ENCODE measurements at regions not wholly inside any gene's neighbourhood (a gene's known extent, or its start where the extent isn't known, plus 50 kb on each side); places are given as distances from the start of the nearest gene placed in this dataset.
"Not testable (repeated sequence)": the region's sequence is repeated elsewhere in the genome, so short reads cannot be mapped to it uniquely, and the experiment has no call there.

DNA sequence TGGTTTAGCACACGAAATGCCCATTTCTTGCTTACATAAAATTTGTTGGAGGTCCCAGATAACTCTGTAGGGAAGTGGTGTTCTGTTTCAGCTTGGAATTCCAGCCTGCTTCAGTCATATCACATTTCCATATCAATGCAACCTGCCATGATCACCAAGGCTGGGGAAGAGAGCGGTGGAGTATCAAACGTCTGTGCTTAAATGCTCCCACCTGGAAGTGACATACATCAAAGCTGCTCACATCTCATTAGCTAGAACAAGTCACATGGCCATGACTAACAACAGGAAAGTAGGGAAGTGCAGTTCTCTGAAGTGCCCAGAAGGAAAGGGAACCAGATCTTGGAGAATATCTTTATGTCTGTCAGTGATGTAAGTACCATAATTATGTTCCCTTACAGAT, 130.2 kb upstream of the CFAP20DC start:
- Histone ChIP-seq H3K23ac (ENCODE audit: low read depth, low read length, poor library complexity) (no peak overlapping the region), H3K4me2 (ENCODE audit: insufficient read depth, low read length, poor library complexity, severe bottlenecking) (no peak overlapping the region), H2AFZ (ENCODE audit: low read length) (no peak overlapping the region), H2BK5ac (ENCODE audit: low read length) (no peak overlapping the region), H4K91ac (ENCODE audit: low read depth, low read length, poor library complexity) (no peak overlapping the region), H2AK5ac (ENCODE audit: low read depth, low read length) (no peak overlapping the region), H3K9ac (ENCODE audit: low read depth, low read length, poor library complexity) (no peak overlapping the region), H2BK12ac (ENCODE audit: low read length) (no peak overlapping the region), H3K27me3 (ENCODE audit: control insufficient read depth in 3 of 3, insufficient read depth in 3 of 3, low read depth in 1 of 3, low read length in 3 of 3) (no peaks in the 10 kb centered on the region), H3K4me3 (ENCODE audit: low read length in 2 of 2) (no peak overlapping the region), H3K36me3 (replicated peaks in 1 of 2; ENCODE audit: control insufficient read depth in 2 of 2, insufficient read depth in 2 of 2, low read length in 2 of 2) (no peaks in the 10 kb centered on the region), H3K18ac (ENCODE audit: low read length) (no peak overlapping the region), H3K4me1 (ENCODE audit: control insufficient read depth in 2 of 2, insufficient read depth in 1 of 2, low read depth in 1 of 2, low read length in 2 of 2) (peaks cover 2 to 3% of the 10 kb centered on the region in 2 donors), H3K4ac (ENCODE audit: low read length) (no peak overlapping the region), H3K27ac (replicated peaks; ENCODE audit: low read length) (no peak overlapping the region), H3K79me1 (ENCODE audit: low read depth, low read length) (no peaks in the 10 kb centered on the region), H4K8ac (ENCODE audit: low read depth, low read length) (no peak overlapping the region), H2BK120ac (ENCODE audit: low read depth, low read length) (no peak overlapping the region), H3K14ac (ENCODE audit: low read length) (no peak overlapping the region), H2BK15ac (ENCODE audit: low read length) (no peak overlapping the region), H3K9me3 (replicated peaks in 1 of 2; ENCODE audit: control insufficient read depth in 2 of 2, insufficient read depth in 1 of 2, low read depth in 1 of 2, low read length in 2 of 2) (no peaks in the 10 kb centered on the region)
- no peak for DNase-seq (ENCODE audit: low spot score)
- WGBS, 2 donors (ENCODE audit: extremely low coverage in 2 of 2, insufficient read length in 2 of 2, insufficient replicate concordance in 1 of 2), result no CpG with 5 or more reads among the region's 3 CpGs

DNA sequence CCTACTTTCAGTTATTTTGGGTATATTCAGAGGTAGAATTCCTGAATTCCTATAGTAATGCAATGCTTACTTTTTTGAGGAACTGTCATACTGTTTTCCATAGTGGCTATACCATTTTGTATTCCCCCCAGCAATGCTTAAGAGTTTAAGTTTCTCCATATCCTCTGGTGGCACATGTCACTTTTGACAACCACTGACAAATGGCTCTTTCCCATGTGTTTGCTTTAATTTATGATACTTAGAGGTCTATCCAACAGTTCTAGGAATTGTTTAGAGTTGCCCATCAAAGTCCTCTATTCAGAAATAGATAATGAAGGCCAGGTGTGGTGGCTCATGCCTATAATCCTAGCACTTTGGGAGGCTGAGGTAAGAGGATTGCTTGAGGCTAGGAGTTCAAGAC, 128.9 kb upstream of the CFAP20DC start:
- no peak overlapping the region for H3K4me3 ChIP-seq (ENCODE audit: low read length in 2 of 2)
- peaks cover 2 to 3% of the 10 kb centered on the region in 2 donors for H3K4me1 ChIP-seq (ENCODE audit: control insufficient read depth in 2 of 2, insufficient read depth in 1 of 2, low read depth in 1 of 2, low read length in 2 of 2)
- no peak overlapping the region for H3K9ac ChIP-seq (ENCODE audit: low read depth, low read length, poor library complexity)
- no peaks in the 10 kb centered on the region for H3K79me1 ChIP-seq (ENCODE audit: low read depth, low read length)
- H4K8ac ChIP-seq (ENCODE audit: low read depth, low read length), result no peak overlapping the region
- H3K4me2 ChIP-seq (ENCODE audit: insufficient read depth, low read length, poor library complexity, severe bottlenecking), result no peak overlapping the region
- no peak overlapping the region for H3K18ac ChIP-seq (ENCODE audit: low read length)
- H3K14ac ChIP-seq (ENCODE audit: low read length), result no peak overlapping the region
- no peak overlapping the region for H3K23ac ChIP-seq (ENCODE audit: low read depth, low read length, poor library complexity)
- no peaks in the 10 kb centered on the region for H3K9me3 ChIP-seq (replicated peaks in 1 of 2; ENCODE audit: control insufficient read depth in 2 of 2, insufficient read depth in 1 of 2, low read depth in 1 of 2, low read length in 2 of 2)
- no peak overlapping the region for H2BK120ac ChIP-seq (ENCODE audit: low read depth, low read length)
- no peak overlapping the region for H2BK12ac ChIP-seq (ENCODE audit: low read length)
- no peak overlapping the region for H2AFZ ChIP-seq (ENCODE audit: low read length)
- no peak overlapping the region for H2BK15ac ChIP-seq (ENCODE audit: low read length)
- H3K27ac ChIP-seq (replicated peaks; ENCODE audit: low read length), result no peak overlapping the region
- no peaks in the 10 kb centered on the region for H3K36me3 ChIP-seq (replicated peaks in 1 of 2; ENCODE audit: control insufficient read depth in 2 of 2, insufficient read depth in 2 of 2, low read length in 2 of 2)
- H3K27me3 ChIP-seq (ENCODE audit: control insufficient read depth in 3 of 3, insufficient read depth in 3 of 3, low read depth in 1 of 3, low read length in 3 of 3), result no peaks in the 10 kb centered on the region
- H3K4ac ChIP-seq (ENCODE audit: low read length), result no peak overlapping the region
- DNase-seq (ENCODE audit: low spot score), result no peak
- no peak overlapping the region for H2BK5ac ChIP-seq (ENCODE audit: low read length)
- H4K91ac ChIP-seq (ENCODE audit: low read depth, low read length, poor library complexity), result no peak overlapping the region
- H2AK5ac ChIP-seq (ENCODE audit: low read depth, low read length), result no peak overlapping the region

DNA sequence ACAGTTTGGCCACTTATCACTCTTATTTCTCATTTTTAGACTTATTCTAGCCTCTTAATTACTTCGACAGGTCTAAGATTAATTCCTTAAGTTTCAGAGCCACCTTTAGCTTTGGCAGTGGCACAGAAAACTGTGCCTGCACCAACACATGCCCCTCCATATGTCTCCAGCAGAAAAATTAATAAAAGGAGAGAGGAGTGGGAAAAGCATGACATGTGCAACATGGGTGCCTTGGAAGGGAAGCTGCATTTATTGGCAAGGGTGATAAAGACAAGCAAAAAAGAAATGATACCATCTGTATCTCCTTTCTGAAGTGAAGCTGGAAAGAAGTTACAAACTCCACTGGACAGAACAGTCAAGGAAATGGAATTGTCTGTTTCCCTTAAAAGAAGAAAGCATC, 121.7 kb upstream of the CFAP20DC start:
- H2BK5ac ChIP-seq (ENCODE audit: low read length), result no peak overlapping the region
- H3K4me2 ChIP-seq (ENCODE audit: insufficient read depth, low read length, poor library complexity, severe bottlenecking), result no peak overlapping the region
- no peaks in the 10 kb centered on the region for H3K9me3 ChIP-seq (replicated peaks in 1 of 2; ENCODE audit: control insufficient read depth in 2 of 2, insufficient read depth in 1 of 2, low read depth in 1 of 2, low read length in 2 of 2)
- no peak overlapping the region for H3K9ac ChIP-seq (ENCODE audit: low read depth, low read length, poor library complexity)
- H3K18ac ChIP-seq (ENCODE audit: low read length), result no peak overlapping the region
- H3K4me3 ChIP-seq (ENCODE audit: low read length in 2 of 2), result no peak overlapping the region
- no peak overlapping the region for H3K23ac ChIP-seq (ENCODE audit: low read depth, low read length, poor library complexity)
- no peaks in the 10 kb centered on the region for H3K36me3 ChIP-seq (replicated peaks in 1 of 2; ENCODE audit: control insufficient read depth in 2 of 2, insufficient read depth in 2 of 2, low read length in 2 of 2)
- no CpG with 5 or more reads among the region's 1 CpG for WGBS, 2 donors (ENCODE audit: extremely low coverage in 2 of 2, insufficient read length in 2 of 2, insufficient replicate concordance in 1 of 2)
- no peak overlapping the region for H2BK120ac ChIP-seq (ENCODE audit: low read depth, low read length)
- DNase-seq (ENCODE audit: low spot score), result no peak
- H2AK5ac ChIP-seq (ENCODE audit: low read depth, low read length), result no peak overlapping the region
- no peak overlapping the region for H3K4ac ChIP-seq (ENCODE audit: low read length)
- no peak overlapping the region for H4K8ac ChIP-seq (ENCODE audit: low read depth, low read length)
- H2BK15ac ChIP-seq (ENCODE audit: low read length), result no peak overlapping the region
- H3K79me1 ChIP-seq (ENCODE audit: low read depth, low read length), result no peaks in the 10 kb centered on the region
- no peaks in the 10 kb centered on the region for H3K27me3 ChIP-seq (ENCODE audit: control insufficient read depth in 3 of 3, insufficient read depth in 3 of 3, low read depth in 1 of 3, low read length in 3 of 3)
- no peak overlapping the region for H2AFZ ChIP-seq (ENCODE audit: low read length)
- H3K27ac ChIP-seq (replicated peaks; ENCODE audit: low read length), result no peak overlapping the region
- no peak overlapping the region for H2BK12ac ChIP-seq (ENCODE audit: low read length)
- H3K4me1 ChIP-seq (ENCODE audit: control insufficient read depth in 2 of 2, insufficient read depth in 1 of 2, low read depth in 1 of 2, low read length in 2 of 2), result no peaks in the 10 kb centered on the region
- H3K14ac ChIP-seq (ENCODE audit: low read length), result no peak overlapping the region
- H4K91ac ChIP-seq (ENCODE audit: low read depth, low read length, poor library complexity), result no peak overlapping the region

DNA sequence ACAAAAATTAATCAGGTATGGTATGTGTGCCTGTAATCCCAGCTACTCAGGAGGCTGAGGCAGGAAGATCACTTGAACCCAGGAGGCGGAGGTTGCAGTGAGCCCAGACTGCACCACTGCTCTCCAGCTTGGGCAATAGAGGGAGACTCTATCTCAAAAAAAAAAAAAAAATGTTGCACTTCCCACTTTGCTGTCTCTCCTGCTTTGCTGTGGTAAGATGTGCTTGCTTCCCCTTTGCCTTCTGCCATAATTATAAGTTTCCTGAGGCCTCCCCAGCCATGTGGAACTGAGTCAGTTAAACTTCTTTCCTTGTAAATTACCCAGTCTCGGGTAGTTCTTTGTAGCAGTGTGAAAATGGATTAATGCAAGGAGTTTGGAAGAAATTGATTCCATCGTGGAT, 120.3 kb upstream of the CFAP20DC start:
- H4K8ac ChIP-seq (ENCODE audit: low read depth, low read length), result not testable (repeated sequence)

More for the DNA sequence above, 120.3 kb upstream of the CFAP20DC start:
- not testable (repeated sequence) for DNase-seq (ENCODE audit: low spot score); H2AFZ ChIP-seq (ENCODE audit: low read length); H3K27me3 ChIP-seq (ENCODE audit: control insufficient read depth in 3 of 3, insufficient read depth in 3 of 3, low read depth in 1 of 3, low read length in 3 of 3); H3K9me3 ChIP-seq (replicated peaks in 1 of 2; ENCODE audit: control insufficient read depth in 2 of 2, insufficient read depth in 1 of 2, low read depth in 1 of 2, low read length in 2 of 2); H3K4me3 ChIP-seq (ENCODE audit: low read length in 2 of 2); H2AK5ac ChIP-seq (ENCODE audit: low read depth, low read length); H3K27ac ChIP-seq (replicated peaks; ENCODE audit: low read length); H2BK15ac ChIP-seq (ENCODE audit: low read length); H2BK120ac ChIP-seq (ENCODE audit: low read depth, low read length); H3K36me3 ChIP-seq (replicated peaks in 1 of 2; ENCODE audit: control insufficient read depth in 2 of 2, insufficient read depth in 2 of 2, low read length in 2 of 2); H4K91ac ChIP-seq (ENCODE audit: low read depth, low read length, poor library complexity); H3K4ac ChIP-seq (ENCODE audit: low read length); H2BK12ac ChIP-seq (ENCODE audit: low read length); H2BK5ac ChIP-seq (ENCODE audit: low read length); H3K79me1 ChIP-seq (ENCODE audit: low read depth, low read length); H3K14ac ChIP-seq (ENCODE audit: low read length); H3K4me1 ChIP-seq (ENCODE audit: control insufficient read depth in 2 of 2, insufficient read depth in 1 of 2, low read depth in 1 of 2, low read length in 2 of 2); H3K9ac ChIP-seq (ENCODE audit: low read depth, low read length, poor library complexity); H3K4me2 ChIP-seq (ENCODE audit: insufficient read depth, low read length, poor library complexity, severe bottlenecking); H3K18ac ChIP-seq (ENCODE audit: low read length); H3K23ac ChIP-seq (ENCODE audit: low read depth, low read length, poor library complexity)
- WGBS, 2 donors (ENCODE audit: extremely low coverage in 2 of 2, insufficient read length in 2 of 2, insufficient replicate concordance in 1 of 2), result no CpG with 5 or more reads among the region's 3 CpGs

All from neuronal stem cell (in vitro differentiated cells).